ENCODE measurements at regions not wholly inside any gene's neighbourhood (a gene's known extent, or its start where the extent isn't known, plus 50 kb on each side); places are given as distances from the start of the nearest gene placed in this dataset.

- TF ChIP-seq ZNF677 (tag by site-specific recombination; IDR thresholded peaks at IDR 0.05) = no peak
- TF ChIP-seq, protein P1, sequence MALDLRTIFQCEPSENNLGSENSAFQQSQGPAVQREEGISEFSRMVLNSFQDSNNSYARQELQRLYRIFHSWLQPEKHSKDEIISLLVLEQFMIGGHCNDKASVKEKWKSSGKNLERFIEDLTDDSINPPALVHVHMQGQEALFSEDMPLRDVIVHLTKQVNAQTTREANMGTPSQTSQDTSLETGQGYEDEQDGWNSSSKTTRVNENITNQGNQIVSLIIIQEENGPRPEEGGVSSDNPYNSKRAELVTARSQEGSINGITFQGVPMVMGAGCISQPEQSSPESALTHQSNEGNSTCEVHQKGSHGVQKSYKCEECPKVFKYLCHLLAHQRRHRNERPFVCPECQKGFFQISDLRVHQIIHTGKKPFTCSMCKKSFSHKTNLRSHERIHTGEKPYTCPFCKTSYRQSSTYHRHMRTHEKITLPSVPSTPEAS (tag by site-specific recombination; IDR thresholded peaks at IDR 0.05) = no peak
- no peak for TF ChIP-seq CTCF (tag by site-specific recombination; IDR thresholded peaks at IDR 0.05)
Measured at GRCh38 chr21:24444736-24445135, 1162.5 kb downstream of the MRPL39 start.

All from HEK293 (cell line).